BE2C (cell line): ENCODE measurements at regions not wholly inside any gene's neighbourhood (a gene's known extent, or its start where the extent isn't known, plus 50 kb on each side); places are given as distances from the start of the nearest gene placed in this dataset.

Experiments used
- DNase-seq: peaks from one replicate; pipeline ENCODE4 v3.0.0-alpha.2; 2020
- H3K27me3 ChIP-seq: fragments of 250-450 bp; sonication (Bioruptor Pico); 2 replicates; pipeline ENCODE4 v1.5.1; 2020; ENCODE audit warnings: mild to moderate bottlenecking
- H3K36me3 ChIP-seq: fragments of 250-450 bp; sonication (Bioruptor Pico); 2 replicates; pipeline ENCODE4 v1.5.1; 2020; ENCODE audit warnings: mild to moderate bottlenecking
- H3K4me1 ChIP-seq: fragments of 250-450 bp; sonication (Bioruptor Pico); 2 replicates; pipeline ENCODE4 v1.5.1; 2020
- H3K4me3 ChIP-seq: 2 replicates; pipeline ENCODE4 v1.5.1; 2011; ENCODE audit warnings: low read depth, low read length
- H3K9me3 ChIP-seq: fragments of 250-450 bp; sonication (Bioruptor Pico); 2 replicates; pipeline ENCODE4 v1.5.1; 2020
- TF ChIP-seq, protein P1 (sequence below): IDR thresholded peaks from 2 replicates; pipeline ENCODE4 v1.5.1; 2012; ENCODE audit warnings: mild to moderate bottlenecking, low read depth, low read length

DNA sequence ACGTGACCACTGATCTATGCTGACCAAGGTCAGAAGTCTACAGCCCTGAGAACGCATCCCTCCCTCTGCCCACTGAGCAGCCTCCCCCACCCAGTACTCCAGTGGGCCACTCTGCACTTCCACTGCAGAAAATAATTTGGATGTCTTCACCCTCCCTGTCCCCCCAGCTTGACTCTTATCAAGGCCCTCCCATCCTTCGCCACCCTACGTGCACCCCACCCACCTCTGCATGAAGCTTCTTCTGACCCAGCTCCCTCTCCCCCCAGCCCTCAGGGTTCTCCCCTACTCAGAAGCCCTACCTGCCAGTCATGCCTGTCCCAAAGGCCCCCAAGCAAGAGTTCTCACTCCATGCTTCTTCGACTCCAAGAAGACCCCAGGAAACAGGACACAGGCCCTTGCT is 138.5 kb upstream of the FSTL4 start:
- no peak for DNase-seq
- H3K36me3 ChIP-seq = no peaks in the 10 kb centered on the region
- no peak overlapping the region for H3K4me3 ChIP-seq
- no peaks in the 10 kb centered on the region for H3K27me3 ChIP-seq
- TF ChIP-seq, protein P1, sequence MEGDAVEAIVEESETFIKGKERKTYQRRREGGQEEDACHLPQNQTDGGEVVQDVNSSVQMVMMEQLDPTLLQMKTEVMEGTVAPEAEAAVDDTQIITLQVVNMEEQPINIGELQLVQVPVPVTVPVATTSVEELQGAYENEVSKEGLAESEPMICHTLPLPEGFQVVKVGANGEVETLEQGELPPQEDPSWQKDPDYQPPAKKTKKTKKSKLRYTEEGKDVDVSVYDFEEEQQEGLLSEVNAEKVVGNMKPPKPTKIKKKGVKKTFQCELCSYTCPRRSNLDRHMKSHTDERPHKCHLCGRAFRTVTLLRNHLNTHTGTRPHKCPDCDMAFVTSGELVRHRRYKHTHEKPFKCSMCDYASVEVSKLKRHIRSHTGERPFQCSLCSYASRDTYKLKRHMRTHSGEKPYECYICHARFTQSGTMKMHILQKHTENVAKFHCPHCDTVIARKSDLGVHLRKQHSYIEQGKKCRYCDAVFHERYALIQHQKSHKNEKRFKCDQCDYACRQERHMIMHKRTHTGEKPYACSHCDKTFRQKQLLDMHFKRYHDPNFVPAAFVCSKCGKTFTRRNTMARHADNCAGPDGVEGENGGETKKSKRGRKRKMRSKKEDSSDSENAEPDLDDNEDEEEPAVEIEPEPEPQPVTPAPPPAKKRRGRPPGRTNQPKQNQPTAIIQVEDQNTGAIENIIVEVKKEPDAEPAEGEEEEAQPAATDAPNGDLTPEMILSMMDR = no peak
- peaks cover 7% of the 10 kb centered on the region for H3K4me1 ChIP-seq
- no peaks in the 10 kb centered on the region for H3K9me3 ChIP-seq

DNA sequence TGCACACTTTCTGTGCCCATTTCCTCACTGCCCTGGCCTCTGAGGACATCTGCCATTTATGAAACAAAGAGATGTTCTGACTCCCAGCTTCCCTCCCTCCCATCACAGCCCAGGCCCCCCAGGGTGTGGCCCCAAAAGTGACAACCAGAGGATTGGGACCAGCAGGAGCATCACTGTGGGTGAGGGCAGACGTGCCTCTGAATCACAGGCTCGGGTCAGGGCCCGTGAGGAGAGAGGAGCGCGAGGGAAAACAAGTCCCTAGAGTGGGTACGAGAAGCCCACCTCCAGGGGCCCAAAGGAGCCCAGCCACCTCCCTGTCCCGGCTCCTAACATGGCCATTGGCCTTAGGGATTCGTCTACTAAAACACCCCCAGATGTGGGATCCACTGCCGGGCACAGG is 138.0 kb upstream of the FSTL4 start:
- Histone ChIP-seq H3K4me1 (peaks cover 7% of the 10 kb centered on the region), H3K36me3 (no peaks in the 10 kb centered on the region), H3K27me3 (no peaks in the 10 kb centered on the region), H3K9me3 (no peaks in the 10 kb centered on the region), H3K4me3 (no peak overlapping the region)
- no peak for DNase-seq
- TF ChIP-seq, protein P1 = no peak

- Histone ChIP-seq H3K4me3 (no peak overlapping the region), H3K27me3 (no peaks in the 10 kb centered on the region), H3K4me1 (peaks cover 10% of the 10 kb centered on the region), H3K9me3 (no peaks in the 10 kb centered on the region), H3K36me3 (no peaks in the 10 kb centered on the region)
- TF ChIP-seq, protein P1 = no peak
- DNase-seq = no peak
These were observed 137.1 kb upstream of the FSTL4 start for GRCh38 chr5:133749331-133749985.

GRCh38 chr5:133746834-133747233 is 134.5 kb upstream of the FSTL4 start:
- H3K4me1 ChIP-seq = peaks cover 9% of the 10 kb centered on the region
- H3K9me3 ChIP-seq = no peaks in the 10 kb centered on the region
- H3K4me3 ChIP-seq = no peak overlapping the region
- peak; percentile 52 for DNase-seq
- no peaks in the 10 kb centered on the region for H3K27me3 ChIP-seq
- no peaks in the 10 kb centered on the region for H3K36me3 ChIP-seq
- TF ChIP-seq, protein P1 = peak; percentile 65

DNA sequence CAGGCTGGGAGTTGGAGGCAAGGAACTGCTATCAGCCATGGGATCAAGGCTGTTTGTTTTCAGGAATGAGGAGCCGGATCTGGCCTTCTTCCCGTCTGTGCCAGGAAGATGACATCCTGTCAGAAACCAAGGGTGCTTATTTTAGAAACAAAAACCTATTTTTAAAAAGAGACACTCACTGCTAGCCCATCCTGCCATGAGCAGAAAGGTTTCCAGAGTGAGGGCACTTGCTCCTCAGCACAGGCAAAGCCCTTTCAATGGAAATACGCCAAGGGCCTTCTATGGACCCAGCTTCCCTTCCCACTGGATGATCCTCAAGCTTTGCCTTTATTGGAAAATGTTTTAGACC is 132.6 kb upstream of the FSTL4 start:
- Histone ChIP-seq H3K27me3 (no peaks in the 10 kb centered on the region), H3K4me1 (peaks cover 7% of the 10 kb centered on the region), H3K4me3 (no peak overlapping the region), H3K36me3 (no peaks in the 10 kb centered on the region), H3K9me3 (no peaks in the 10 kb centered on the region)
- TF ChIP-seq, protein P1 = no peak
- DNase-seq = no peak

GRCh38 chr5:133744051-133744959 is 132.0 kb upstream of the FSTL4 start:
- no peaks in the 10 kb centered on the region for H3K27me3 ChIP-seq
- TF ChIP-seq, protein P1 = no peak
- H3K36me3 ChIP-seq = no peaks in the 10 kb centered on the region
- DNase-seq = no peak
- peaks cover 4% of the 10 kb centered on the region for H3K4me1 ChIP-seq
- no peak overlapping the region for H3K4me3 ChIP-seq
- no peaks in the 10 kb centered on the region for H3K9me3 ChIP-seq
